B cell (primary cell): ENCODE measurements at regions not wholly inside any gene's neighbourhood (a gene's known extent, or its start where the extent isn't known, plus 50 kb on each side); places are given as distances from the start of the nearest gene placed in this dataset.

Source experiments
- CTCF ChIP-seq: fragments of 200-600 bp; IDR thresholded peaks from one replicate; pipeline ENCODE4 v1.8.0; 2022; ENCODE audit warnings: antibody characterized with exemption, mild to moderate bottlenecking
- EZH2 ChIP-seq: IDR thresholded peaks from 2 replicates; pipeline ENCODE4 v1.6.1; 2012; ENCODE audit warnings: borderline replicate concordance, low read depth, mild to moderate bottlenecking, moderate library complexity, low read length; ENCODE audit not compliant: insufficient read depth, poor library complexity, severe bottlenecking

GRCh38 chr10:128853537-128853936 is 613.5 kb upstream of the MGMT start:
- TF ChIP-seq CTCF: no peak
- TF ChIP-seq EZH2: no peak
